ENCODE measurements at regions not wholly inside any gene's neighbourhood (a gene's known extent, or its start where the extent isn't known, plus 50 kb on each side); places are given as distances from the start of the nearest gene placed in this dataset.

DNA sequence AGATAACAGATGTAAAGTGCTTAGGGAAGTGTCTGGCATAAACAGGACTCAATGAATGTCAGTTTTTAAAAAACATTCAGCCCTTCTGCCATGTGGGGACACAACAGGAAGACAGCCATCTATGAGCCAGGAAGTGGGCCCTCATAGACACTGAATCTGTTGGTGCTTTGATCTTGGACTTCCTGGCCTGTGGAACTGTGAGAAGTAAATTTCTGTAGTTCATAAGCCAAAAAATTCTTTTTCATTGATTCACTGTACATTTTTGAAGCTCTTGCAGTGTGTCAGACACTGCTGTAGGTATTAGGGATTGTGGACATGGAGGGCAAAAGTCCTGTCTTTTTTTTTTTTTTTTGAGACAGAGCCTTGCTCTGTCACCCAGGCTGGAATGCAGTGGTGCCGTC, 188.6 kb downstream of the HIPK3 start:
- TF ChIP-seq CTCF (IDR thresholded peaks at IDR 0.05; ENCODE audit: poor library complexity) (no peak), EZH2 (IDR thresholded peaks at IDR 0.05; ENCODE audit: borderline replicate concordance) (no peak), EZH2phosphoT487 (IDR thresholded peaks at IDR 0.05; ENCODE audit: low read depth, severe bottlenecking, unreplicated experiment) (no peak)

Measured in hepatocyte (in vitro differentiated cells).